ENCODE measurements at regions not wholly inside any gene's neighbourhood (a gene's known extent, or its start where the extent isn't known, plus 50 kb on each side); places are given as distances from the start of the nearest gene placed in this dataset.

DNA sequence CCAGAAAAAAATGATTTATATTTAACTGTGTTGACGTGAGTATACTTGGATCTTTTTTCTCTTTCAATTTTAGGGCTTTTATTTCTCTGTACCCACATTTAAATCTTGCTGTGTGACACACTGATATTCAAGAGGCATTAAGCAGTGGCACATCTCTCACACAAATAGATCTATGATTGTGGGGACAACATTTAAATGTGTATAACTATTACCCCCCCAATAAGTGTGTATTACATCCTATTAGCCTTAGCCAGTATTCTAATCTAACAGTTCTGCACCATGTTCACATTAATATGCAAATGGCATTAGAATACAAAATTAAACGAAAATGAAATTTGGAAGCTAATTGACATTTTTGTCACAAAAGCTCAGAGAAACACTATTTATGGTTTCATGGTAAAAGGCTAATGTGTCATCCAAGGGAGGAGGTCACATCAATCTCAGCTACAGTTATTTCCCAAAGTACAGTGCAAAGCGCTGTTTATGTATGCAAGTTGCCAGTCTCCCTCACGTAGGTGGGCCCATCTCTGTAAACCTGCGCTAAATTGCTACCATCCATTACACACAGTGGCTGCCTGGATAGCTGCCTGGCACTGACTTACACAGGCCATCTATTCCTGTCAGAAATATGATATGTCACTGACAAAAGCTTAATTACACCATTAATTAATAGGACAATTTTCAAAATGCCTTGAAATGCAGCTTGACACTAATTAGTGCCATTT is 984.7 kb upstream of the PCDH9 start:
- DNase-seq (ENCODE audit: low read depth in 4 of 4, low spot score in 3 of 4): no peak

DNA sequence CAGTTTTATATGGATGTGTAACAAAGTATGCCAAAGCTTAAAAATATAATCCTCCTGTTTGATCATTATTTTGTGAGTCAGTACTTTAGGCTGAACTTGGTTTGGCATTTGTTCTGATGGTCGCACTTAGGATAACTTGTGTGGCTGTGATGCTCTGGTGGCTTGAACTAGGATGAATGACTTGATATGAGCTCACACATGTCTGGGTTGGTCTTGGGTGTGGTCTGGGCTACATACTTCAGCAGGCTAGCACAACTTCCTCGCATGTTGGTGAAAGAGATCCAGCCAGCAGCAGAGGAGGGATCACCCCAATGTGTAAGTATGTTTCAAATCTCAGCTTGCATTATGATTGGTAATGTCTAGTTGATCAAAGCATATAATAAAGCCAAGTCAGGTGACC is 969.1 kb upstream of the PCDH9 start:
- no peak for DNase-seq (ENCODE audit: low read depth in 4 of 4, low spot score in 3 of 4)

DNA sequence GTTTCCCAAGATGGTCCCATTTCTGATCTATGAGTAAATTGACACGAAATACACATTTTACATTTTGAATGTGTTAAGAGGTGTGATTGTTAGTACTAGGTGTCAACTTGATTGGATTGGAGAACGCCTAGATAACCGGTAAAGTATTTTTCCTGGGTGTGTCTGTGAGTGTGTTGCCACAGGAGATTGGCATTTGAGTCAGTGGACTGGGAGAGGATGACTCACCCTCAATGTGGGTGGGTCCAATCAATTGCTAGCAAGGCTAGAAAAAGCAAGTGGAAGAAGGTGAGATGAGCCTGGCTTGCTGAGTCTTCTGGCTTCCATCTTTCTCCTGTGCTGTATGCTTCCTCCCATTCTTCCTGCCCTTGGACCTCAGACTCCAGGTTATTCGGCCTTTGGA is 960.7 kb upstream of the PCDH9 start:
- no peak for DNase-seq (ENCODE audit: low read depth in 4 of 4, low spot score in 3 of 4)

GRCh38 chr13:68185444-68186141 is 955.5 kb upstream of the PCDH9 start:
- DNase-seq (ENCODE audit: low read depth in 4 of 4, low spot score in 3 of 4): no peak

DNA sequence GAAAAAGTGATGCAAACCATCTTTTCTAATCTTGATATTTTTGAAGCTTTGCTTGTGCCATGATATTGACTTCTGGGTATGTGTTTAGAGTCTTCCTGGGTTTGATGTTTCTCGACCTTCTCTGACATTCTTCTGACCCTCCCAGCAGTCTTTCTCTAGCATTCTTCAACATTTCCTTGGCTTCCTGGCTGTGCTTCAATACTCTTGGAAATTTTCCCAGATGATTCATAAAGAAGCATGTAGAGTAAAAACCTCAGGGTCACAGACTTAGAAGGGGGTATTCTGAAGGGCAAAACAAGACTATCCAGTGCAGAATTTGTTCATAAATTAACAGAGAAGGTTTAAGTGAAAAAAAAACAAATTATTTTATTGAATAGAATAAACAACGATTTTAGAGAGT is 946.3 kb upstream of the PCDH9 start:
- no peak for DNase-seq (ENCODE audit: low read depth in 4 of 4, low spot score in 3 of 4)

GRCh38 chr13:68174893-68175292 is 944.8 kb upstream of the PCDH9 start:
- DNase-seq (ENCODE audit: low read depth in 4 of 4, low spot score in 3 of 4): no peak

DNA sequence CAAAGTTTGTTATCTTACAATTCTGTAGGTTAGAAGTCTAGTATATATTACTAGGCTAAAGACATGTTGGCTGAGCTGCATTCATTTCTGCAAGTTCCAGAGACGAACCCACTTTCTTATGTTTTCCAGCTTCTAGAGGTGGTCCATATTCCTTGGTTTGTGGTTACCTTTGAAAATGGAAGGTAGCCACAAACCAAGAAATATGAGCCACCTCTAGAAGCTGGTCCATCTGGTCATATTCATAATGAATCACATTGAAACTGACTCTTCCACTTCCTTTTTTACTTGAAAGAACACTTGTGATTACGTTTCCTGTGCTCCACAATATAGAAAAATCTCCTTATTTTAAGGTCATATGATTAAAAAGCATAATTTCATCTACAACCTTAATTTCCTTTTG is 943.0 kb upstream of the PCDH9 start:
- no peak for DNase-seq (ENCODE audit: low read depth in 4 of 4, low spot score in 3 of 4)

DNA sequence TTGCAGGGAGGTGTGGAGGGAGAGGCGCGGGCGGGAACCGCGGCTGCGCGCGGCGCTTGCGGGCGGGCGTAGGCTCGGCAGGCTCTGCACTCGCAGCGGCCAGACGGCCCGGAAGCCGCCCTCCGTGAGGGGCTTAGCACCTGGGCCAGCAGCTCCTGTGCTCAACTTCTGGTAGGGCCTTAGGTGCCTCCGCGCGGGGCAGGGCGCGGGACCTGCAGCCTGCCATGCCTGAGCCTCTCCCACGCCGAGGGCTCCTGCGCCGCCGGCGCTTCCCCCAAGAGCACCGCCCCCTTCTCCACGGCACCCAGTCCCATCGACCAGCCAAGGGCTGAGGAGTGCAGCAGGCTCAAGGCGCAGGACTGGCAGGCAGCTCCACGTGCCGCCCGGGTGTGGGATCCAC is 940.8 kb upstream of the PCDH9 start:
- no peak for DNase-seq (ENCODE audit: low read depth in 4 of 4, low spot score in 3 of 4)

GRCh38 chr13:68168448-68168847 is 938.3 kb upstream of the PCDH9 start:
- DNase-seq (ENCODE audit: low read depth in 4 of 4, low spot score in 3 of 4): no peak

DNA sequence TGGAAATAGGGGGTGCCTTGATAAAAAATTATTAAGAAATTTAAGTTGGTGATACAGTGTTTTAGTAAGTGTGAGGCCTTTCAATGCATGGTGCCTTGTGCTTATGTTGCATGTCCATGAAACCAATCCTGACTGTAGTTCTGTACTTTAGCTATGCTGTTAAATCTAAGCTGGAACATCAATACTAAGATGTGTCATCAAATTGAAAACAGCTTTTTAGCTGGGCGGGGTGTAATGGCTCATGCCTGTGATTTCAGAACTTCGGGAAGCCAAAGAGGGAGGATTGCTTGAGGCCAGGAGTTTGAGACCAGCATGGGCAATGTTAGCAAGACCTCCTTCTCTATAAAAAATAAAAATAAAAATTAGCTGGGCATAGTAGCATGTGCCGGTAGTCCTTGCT is 930.3 kb upstream of the PCDH9 start:
- DNase-seq (ENCODE audit: low read depth in 4 of 4, low spot score in 3 of 4): no peak

- DNase-seq (ENCODE audit: low read depth in 4 of 4, low spot score in 3 of 4): no peak
Observed at GRCh38 chr13:68152414-68152813, 922.3 kb upstream of the PCDH9 start.

DNA sequence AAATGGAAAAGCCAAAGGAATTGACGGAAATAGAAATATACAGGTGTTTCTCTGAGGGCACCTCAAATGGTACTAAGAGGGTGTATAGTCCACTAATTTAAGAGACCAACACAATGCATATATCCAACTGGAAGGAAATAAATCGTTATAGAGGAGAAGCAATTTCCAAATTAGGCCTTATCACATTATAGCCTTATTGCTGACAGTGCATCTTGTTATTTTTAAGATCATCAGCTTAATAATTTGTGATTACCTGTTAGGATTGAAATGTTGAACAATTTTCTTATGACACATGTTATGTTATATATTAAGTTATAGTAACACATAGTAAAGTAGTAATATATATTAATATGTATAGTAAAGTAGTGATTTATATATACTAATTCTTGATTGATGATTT is 915.7 kb upstream of the PCDH9 start:
- no peak for DNase-seq (ENCODE audit: low read depth in 4 of 4, low spot score in 3 of 4)

GRCh38 chr13:68128297-68128915 is 898.3 kb upstream of the PCDH9 start:
- no peak for DNase-seq (ENCODE audit: low read depth in 4 of 4, low spot score in 3 of 4)

DNA sequence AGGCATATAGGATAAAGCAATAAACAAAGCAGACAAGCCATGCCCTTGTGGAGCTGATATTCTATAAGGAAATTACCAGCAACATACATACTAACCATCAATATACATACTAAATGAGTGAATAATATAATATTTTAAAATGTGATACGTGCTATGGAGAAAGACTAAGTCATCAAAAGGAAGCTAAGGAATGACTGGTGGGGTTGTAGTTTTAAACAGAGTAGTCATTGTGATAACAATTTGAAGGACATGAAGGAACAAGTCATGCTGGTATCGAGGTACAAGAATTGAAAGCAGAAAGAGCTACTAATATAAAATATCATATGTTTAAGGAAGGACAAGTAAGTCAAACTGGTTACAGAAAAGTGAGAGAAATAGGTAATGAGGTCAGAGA is 894.9 kb upstream of the PCDH9 start:
- no peak for DNase-seq (ENCODE audit: low read depth in 4 of 4, low spot score in 3 of 4)

- no peak for DNase-seq (ENCODE audit: low read depth in 4 of 4, low spot score in 3 of 4)
Observed at GRCh38 chr13:68124437-68125086, 894.4 kb upstream of the PCDH9 start.

GRCh38 chr13:68110178-68110768 is 880.1 kb upstream of the PCDH9 start:
- DNase-seq (ENCODE audit: low read depth in 4 of 4, low spot score in 3 of 4): no peak

GRCh38 chr13:68107667-68108066 is 877.5 kb upstream of the PCDH9 start:
- no peak for DNase-seq (ENCODE audit: low read depth in 4 of 4, low spot score in 3 of 4)

DNA sequence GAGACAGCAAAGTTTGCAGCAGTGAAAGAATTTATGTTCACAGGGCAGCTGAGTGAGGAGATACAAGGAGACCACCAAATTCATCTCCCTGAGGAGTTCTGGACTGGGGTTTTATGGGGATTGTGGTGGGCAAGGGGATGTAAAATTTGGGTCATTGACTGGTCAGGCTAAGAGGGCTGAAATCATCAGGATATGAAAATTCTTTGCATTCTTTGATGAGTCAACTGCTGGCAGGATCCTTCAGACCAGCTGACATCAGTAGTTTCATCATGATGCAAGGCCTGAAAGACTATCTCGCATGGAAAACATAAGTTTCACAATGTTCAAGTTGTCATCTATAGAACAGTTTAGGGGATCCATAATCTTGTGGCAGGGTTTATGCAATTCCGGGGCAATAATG is 869.5 kb upstream of the PCDH9 start:
- no peak for DNase-seq (ENCODE audit: low read depth in 4 of 4, low spot score in 3 of 4)

DNA sequence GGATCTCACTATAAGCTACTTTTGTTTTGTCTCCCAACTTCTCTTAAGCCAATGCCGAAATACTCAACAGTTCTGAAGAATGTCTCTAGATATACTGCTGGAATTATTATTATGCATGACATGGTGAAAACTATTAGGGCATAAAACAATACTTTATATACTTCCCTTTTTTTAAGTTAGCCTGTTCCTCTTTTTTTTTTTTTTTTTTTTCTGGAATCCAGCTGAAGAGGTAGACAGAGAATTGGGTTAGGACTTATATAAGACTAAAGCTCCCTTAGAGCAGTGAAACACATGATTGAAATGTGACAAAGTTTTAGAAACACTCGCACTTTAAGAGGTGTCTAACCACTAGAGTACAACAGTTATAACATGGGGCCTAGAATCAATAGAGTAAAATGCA is 850.9 kb upstream of the PCDH9 start:
- DNase-seq (ENCODE audit: low read depth in 4 of 4, low spot score in 3 of 4): no peak

- DNase-seq (ENCODE audit: low read depth in 4 of 4, low spot score in 3 of 4): no peak
Observed at GRCh38 chr13:68078874-68079273, 848.7 kb upstream of the PCDH9 start.

DNA sequence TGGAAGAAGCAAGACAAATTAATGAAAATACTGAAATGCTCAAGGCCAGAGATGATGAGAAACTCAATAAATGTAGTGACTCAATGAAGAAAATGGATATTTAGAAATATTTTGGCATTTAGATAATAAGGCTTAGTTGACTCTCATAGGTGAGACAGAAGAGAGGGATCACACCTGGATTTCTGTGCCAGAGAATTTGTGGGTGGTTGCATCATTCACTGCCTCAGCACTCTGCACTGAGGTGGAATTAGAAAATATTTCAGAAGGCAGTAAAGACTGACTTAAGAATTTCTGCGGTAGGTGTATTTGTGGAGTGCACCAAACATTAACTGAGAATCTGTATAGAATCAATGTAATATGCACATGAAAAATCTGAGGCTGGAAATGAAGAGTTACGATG is 848.3 kb upstream of the PCDH9 start:
- no peak for DNase-seq (ENCODE audit: low read depth in 4 of 4, low spot score in 3 of 4)
